Activated CD4-positive, alpha-beta T cell treated with anti-CD3 and anti-CD28 coated beads, Interleukin-2, amount 50 U/mL, for 48 hours (primary cell): ENCODE measurements at regions not wholly inside any gene's neighbourhood (a gene's known extent, or its start where the extent isn't known, plus 50 kb on each side); places are given as distances from the start of the nearest gene placed in this dataset.

Source experiments
- DNase-seq, 2 experiments: peaks; one replicate each; pipeline ENCODE4 v3.0.0-alpha.2; 2020

DNA sequence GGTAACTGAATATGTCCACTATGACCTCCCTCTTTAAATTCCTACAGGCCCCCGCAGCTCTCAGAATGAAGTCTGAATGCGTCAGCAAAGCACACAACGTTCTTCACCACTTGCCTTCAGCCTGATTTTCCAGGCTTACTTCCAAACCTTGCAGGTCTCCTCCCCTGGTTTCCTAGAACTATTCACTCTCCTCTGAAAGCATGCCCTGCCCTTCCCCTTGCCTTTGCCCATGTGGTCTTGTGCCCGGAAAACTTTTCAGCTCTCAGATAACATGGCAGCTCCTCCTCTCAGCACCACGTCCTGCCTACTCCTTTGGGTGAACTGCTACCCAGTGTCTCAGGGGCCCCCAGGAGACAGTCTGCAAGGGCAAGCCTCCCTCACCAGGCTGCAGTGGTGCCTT, 268.5 kb upstream of the LDB2 start:
- DNase-seq, result no peak

DNA sequence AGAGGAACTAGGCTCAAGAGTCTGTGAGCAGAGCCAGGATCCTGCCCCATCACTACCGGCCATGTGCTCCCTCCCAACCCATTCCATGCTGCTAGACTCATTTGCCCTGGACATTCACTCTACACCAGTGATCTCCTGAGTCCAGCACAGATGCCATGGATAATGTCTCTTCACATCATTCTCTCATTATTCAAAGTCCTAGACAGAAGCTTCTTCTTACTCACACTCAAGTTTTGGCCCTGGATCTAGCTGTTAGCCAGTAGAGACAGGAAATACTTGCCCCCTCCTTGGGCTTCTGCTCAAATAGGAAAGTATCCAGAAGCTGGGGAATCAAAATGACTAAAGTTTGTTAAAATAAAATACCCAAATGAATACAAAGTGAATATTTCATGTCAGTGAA, 266.8 kb upstream of the LDB2 start:
- no peak for DNase-seq

DNA sequence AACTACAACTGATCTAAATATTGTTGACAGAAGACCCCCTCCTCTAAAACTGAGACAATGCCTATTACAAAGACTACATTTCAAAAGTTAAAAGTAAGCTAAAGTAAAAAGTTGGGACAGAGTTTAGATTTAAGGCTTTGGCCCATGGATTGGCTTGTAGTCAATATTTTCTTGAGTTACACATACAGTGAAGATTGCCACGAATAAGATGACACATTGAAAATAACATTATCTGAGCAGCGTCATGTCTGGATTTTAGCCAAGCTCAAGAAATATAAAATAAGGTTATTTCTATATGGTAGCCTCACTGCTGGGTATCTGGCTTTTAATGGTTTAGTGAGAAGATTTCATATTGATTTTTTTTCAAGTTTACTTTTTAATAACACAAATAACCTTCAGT, 266.2 kb upstream of the LDB2 start:
- no peak for DNase-seq

DNA sequence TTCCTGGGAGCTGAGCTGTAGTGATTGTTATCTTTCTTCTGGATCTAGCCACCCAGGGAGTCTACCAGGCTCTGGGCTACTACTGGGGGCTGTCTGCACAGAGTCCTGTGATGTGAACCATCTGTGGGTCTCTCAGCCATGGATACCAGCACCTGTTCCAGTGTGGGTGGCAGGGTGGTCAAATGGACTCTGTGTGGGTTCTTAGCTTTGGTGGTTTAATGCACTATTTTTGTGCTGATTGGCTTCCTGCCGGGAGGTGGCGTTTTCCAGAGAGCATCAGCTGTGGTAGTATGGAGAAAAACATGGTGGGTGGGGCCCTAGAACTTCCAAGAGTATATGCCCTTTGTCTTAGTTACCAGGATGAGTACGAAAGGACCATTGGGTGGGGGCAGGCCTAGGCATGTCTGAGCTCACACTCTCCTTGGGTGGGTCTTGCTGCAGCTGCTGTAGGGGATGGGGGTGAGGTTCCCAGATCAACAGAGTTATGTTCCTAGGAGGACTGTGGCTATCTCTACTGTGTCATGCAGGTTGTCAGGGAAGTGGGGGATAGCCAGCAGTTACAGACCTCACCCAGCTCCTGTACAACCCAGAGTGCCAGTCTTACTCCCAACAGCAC, 264.8 kb upstream of the LDB2 start:
- DNase-seq, result no peak

GRCh38 chr4:17157304-17157703, 258.9 kb upstream of the LDB2 start:
- DNase-seq, result no peak

DNA sequence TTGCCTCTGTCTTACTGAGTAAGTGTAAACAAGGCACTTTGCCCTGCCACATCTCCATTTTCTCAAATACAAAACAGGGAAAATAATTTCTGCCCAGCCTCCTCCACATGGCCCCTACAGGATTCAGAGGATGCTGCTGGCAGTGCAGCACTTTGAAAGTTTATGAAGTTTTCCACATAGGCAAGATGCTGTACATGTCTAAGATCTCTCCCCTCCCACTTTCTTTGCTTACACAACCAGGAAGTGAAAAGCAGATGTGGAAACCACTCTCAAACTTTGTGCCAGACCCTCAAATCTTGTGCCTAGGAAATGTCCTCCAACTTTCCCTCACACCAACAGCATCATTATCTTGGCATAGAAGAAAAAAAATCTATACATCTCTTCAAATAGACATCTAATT, 257.0 kb upstream of the LDB2 start:
- no peak for DNase-seq

GRCh38 chr4:17153572-17153971, 255.1 kb upstream of the LDB2 start:
- DNase-seq, result no peak

DNA sequence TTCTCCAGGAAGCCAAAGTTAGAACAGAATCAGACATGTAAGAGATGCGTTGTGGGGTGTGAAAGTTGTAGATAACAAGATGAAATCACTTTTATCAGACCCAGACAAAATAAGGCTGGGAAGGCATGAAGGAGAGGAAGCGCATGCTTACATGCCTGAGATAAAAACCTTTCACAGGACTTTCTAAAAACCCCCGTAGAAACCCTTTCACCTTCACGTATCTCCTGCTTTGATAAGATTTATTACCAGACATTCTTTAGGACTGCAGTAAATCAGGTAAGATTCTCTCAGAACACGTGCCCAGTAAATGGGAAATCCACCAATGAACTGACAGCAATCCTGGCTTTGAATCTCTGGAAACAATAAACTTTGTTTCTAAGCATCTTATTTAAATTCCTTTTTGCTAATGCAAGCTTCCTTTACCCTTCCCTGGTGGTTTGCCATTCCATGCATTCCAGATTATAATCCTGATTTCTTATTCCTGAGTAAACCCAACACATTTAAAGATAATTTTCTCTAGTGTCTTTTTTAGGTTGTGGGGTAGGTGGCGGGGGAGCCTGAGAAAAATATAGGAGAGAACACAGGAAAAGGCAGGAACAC, 254.6 kb upstream of the LDB2 start:
- no peak for DNase-seq

- DNase-seq, result no peak
These were observed 243.8 kb upstream of the LDB2 start for GRCh38 chr4:17142232-17142711.

DNA sequence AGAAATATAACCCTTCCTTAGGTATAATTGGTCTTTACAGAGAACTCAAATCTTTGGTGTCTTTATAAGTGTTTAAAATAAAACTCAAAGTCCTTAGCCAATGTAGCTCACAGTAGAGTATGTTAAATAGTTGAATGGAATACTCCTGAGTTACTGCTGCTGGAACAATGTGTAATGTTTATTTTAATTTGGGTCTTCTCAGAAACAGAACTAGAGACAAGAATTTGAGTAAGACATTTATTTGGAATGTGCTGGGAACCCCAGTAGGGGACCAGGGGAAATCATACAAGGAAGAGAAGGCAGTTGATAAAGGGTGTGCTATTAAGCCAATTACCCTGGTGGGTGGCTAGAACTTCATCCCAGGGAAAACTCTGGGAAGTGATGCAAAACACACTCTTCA, 240.4 kb upstream of the LDB2 start:
- no peak for DNase-seq

GRCh38 chr4:17134565-17134964, 236.1 kb upstream of the LDB2 start:
- DNase-seq, result no peak

DNA sequence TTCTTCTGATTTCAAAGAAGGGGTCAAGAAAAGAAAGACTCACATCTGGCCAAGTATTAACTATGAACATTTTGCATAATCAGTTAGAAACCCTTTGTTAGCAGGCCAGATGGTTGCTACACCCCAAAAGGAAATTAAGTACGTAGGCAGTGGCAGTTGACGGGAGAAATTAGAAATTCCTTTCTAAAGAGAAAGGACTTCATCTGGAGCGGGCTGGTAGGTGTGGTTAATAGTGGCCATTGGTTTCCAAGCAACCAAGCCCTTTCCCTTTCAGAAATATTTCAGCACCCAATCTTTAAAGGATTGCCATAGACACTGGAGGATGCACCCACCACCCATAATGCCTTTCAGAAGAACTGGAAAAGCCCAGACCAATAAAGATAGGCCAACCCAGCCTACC, 235.7 kb upstream of the LDB2 start:
- DNase-seq, result no peak

- no peak for DNase-seq
These were observed 233.8 kb upstream of the LDB2 start for GRCh38 chr4:17132226-17132625.

DNA sequence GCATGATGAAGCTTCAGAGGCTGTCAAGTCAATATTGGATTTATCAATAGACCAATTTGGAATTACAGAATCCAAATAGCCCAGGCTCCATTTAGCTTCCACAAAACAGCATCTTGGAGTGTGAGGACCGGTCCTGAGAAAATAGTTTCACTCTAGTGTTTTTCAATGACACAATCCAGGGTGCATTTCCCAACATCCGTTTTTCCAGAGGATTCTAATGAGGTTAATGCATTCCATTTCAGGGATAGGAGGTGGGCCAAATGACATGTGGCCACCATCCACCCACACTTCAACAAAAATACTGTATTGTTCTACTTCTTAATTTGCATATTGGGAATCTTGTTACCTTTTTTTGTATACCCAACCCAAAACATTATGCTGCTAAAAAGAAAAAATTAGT, 229.8 kb upstream of the LDB2 start:
- no peak for DNase-seq

- no peak for DNase-seq
These were observed 228.0 kb upstream of the LDB2 start for GRCh38 chr4:17126321-17126966.

- no peak for DNase-seq
These were observed 226.3 kb upstream of the LDB2 start for GRCh38 chr4:17124767-17125166.

- no peak for DNase-seq
These were observed 222.3 kb upstream of the LDB2 start for GRCh38 chr4:17120761-17121160.

GRCh38 chr4:17117746-17118145, 219.3 kb upstream of the LDB2 start:
- no peak for DNase-seq

DNA sequence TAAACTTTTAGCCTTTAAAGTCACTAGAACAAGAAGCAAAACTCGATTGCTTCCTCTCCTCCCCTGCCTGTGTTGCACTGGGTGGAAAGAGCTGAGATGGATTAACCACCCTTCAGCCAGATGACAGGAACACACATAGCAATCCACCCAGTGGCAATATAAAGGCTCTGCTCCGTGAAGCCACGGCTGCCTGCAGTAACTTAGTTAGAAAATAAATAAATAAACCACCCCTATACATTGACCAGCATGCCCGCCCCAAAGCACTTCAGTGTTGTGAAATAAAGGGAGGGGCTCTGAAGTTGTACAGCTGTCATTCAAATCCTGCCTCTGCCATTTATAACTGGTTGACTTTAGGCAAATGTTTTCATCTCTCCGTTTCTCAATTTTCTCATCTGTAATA, 217.1 kb upstream of the LDB2 start:
- DNase-seq, result no peak

DNA sequence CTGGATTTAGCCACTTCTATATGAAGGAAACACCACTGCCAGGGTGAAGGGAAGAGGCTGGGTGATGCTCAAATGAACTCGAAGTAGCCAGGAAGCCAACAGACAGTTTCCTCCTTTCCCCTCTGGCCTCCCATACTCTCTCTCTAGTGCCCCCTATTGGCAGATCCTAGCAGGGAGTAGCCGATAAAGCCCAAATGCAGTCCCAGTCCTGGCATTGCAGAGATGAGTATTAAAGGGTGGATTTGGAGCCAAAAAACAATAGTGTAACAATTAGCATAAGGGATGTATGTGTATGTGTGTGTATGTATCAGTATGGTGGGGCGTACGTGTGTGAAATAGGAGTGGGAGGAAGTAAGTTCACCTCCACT, 213.8 kb upstream of the LDB2 start:
- peak; percentile 1 to 12 for DNase-seq

- DNase-seq, result no peak
These were observed 210.7 kb upstream of the LDB2 start for GRCh38 chr4:17109126-17109525.

DNA sequence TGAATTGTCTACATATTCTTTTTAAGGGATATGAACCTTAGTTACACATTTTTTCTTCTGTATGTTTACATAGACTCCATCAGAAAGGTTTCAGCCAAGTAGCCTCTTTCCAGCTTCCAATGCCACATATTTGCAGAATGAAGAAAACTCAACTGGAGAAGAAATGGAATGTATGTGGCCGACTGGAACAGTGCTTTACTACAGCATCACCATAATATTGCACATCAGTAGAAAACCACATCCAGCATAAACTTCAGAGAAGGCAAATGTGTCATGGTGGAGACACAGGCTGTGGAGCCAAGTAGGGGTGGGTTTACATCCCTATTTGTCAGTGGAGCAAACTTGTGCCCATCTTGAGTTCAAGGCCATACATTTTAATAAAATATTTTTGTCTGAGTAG, 204.8 kb upstream of the LDB2 start:
- DNase-seq, result no peak

DNA sequence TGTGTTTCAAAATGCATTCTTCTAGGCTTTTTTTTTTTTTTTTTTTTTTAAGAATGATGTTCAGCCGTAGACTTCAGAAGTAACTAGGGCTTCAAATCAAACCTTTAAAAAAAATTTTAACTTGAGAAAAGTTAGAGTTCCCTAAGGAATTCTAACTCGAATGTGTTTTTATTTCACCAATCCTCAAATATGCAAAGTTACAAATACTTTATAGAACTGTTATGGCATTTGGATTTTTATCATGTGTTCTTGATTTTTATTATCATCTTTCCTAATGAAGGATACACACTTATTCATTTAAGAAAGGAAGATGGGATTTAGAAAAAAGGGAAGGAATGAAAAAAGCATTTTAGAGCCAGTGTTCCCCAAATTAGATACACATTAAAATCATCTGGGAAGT, 200.6 kb upstream of the LDB2 start:
- DNase-seq, result no peak

GRCh38 chr4:17098401-17098800, 200.0 kb upstream of the LDB2 start:
- no peak for DNase-seq

DNA sequence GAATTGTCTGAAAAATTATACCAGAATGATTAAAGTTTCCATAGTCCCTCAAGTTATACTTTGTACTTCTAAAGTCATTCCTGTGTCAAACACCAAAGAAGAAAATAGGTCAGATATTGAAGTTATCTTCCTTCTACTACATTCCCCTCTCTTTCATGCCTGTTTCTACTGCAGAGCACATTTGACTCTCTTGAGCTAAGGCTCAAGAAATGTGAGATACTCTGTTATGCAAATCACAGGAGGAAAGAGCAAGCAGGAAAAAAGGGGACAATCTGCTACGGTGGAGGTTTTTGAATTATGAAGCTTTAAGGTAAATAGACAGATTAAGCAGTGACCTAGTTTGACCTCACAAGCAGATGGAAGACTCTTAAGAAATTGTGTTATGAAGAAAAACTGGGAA, 198.9 kb upstream of the LDB2 start:
- DNase-seq, result no peak
